Adrenal gland (tissue), 5 donors: ENCODE measurements at regions not wholly inside any gene's neighbourhood (a gene's known extent, or its start where the extent isn't known, plus 50 kb on each side); places are given as distances from the start of the nearest gene placed in this dataset.

Source experiments
- POLR2A ChIP-seq, 2 donors: fragments of 450-650 bp; IDR thresholded peaks; one replicate each; pipeline ENCODE4 v1.6.1; 2017; ENCODE audit warnings: antibody characterized with exemption in 2 of 2, mild to moderate bottlenecking in 2 of 2, moderate library complexity in 1 of 2
- TF ChIP-seq, protein P1 (sequence below), 6 experiments: fragments of 450-650 bp in 4 of 6; fragments of 200-600 bp in 2 of 6; sonication (generic) in 1 of 6; IDR thresholded peaks; 1 replicate in 5 of 6; 2 replicates in 1 of 6; pipeline versions ENCODE4 v1.5.1 to v1.8.0; 2016 to 2021; ENCODE audit warnings: antibody characterized with exemption in 6 of 6, mild to moderate bottlenecking in 2 of 6, moderate library complexity in 1 of 6
- donor health status: DM: no; HTN: no; CAD: no.

DNA sequence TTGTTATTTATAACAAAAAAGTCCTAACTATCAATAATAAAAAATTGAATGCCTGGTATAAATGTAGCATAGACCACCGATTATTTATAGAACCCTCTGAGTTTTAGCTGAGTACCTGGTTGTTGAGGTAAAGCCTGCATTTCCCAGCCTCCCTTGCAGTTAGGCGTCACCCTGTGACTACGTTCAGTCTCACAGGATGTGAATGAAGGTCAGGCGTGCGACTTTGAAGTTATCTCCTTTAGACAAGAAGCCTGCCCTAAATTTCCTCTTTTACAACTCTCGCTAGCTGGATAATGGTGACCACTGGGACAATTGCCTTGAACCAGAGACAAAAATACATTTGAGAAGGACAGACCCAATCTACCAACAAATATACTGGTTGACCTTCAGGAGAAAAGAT is 67.5 kb upstream of the TES start:
- TF ChIP-seq, protein P1, sequence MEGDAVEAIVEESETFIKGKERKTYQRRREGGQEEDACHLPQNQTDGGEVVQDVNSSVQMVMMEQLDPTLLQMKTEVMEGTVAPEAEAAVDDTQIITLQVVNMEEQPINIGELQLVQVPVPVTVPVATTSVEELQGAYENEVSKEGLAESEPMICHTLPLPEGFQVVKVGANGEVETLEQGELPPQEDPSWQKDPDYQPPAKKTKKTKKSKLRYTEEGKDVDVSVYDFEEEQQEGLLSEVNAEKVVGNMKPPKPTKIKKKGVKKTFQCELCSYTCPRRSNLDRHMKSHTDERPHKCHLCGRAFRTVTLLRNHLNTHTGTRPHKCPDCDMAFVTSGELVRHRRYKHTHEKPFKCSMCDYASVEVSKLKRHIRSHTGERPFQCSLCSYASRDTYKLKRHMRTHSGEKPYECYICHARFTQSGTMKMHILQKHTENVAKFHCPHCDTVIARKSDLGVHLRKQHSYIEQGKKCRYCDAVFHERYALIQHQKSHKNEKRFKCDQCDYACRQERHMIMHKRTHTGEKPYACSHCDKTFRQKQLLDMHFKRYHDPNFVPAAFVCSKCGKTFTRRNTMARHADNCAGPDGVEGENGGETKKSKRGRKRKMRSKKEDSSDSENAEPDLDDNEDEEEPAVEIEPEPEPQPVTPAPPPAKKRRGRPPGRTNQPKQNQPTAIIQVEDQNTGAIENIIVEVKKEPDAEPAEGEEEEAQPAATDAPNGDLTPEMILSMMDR (IDR thresholded peaks at IDR 0.05) = no peak
- TF ChIP-seq POLR2A (IDR thresholded peaks at IDR 0.05) = no peak
